MG63 (cell line): ENCODE measurements at regions not wholly inside any gene's neighbourhood (a gene's known extent, or its start where the extent isn't known, plus 50 kb on each side); places are given as distances from the start of the nearest gene placed in this dataset.

Experiments used
- DNase-seq: peaks from one replicate; pipeline ENCODE4 v3.0.0-alpha.2; 2020
- H3K27me3 ChIP-seq: fragments of 250-450 bp; sonication (Bioruptor Pico); 2 replicates; pipeline ENCODE4 v1.5.1; 2020; ENCODE audit warnings: mild to moderate bottlenecking, moderate library complexity
- H3K36me3 ChIP-seq: fragments of 250-450 bp; sonication (Bioruptor Pico); 2 replicates; pipeline ENCODE4 v1.5.1; 2020; ENCODE audit warnings: mild to moderate bottlenecking, moderate library complexity
- H3K4me3 ChIP-seq: fragments of 250-450 bp; sonication (Bioruptor Pico); 2 replicates; pipeline ENCODE4 v1.5.1; 2020; ENCODE audit warnings: mild to moderate bottlenecking, moderate library complexity
- H3K9me3 ChIP-seq: fragments of 250-450 bp; sonication (Bioruptor Pico); 2 replicates; pipeline ENCODE4 v1.5.1; 2020; ENCODE audit warnings: mild to moderate bottlenecking, moderate library complexity

- DNase-seq: peak; percentile 25
- H3K9me3 ChIP-seq: 0 out of 2 replicates have a peak, but pooled peaks cover 1% of the 10 kb centered on the region
- no peaks in the 10 kb centered on the region for H3K27me3 ChIP-seq
- H3K36me3 ChIP-seq: no peaks in the 10 kb centered on the region
- no peak overlapping the region for H3K4me3 ChIP-seq
These were observed 50.2 kb upstream of the LRP1B start for GRCh38 chr2:142180820-142181533.
